HG03025 (cell line): ENCODE measurements at regions not wholly inside any gene's neighbourhood (a gene's known extent, or its start where the extent isn't known, plus 50 kb on each side); places are given as distances from the start of the nearest gene placed in this dataset.

Source experiments
- ATAC-seq: cut with Tn5 transposase; IDR thresholded peaks from one replicate; pipeline ENCODE4 v1.9.1; 2021; ENCODE audit warnings: mild to moderate bottlenecking, moderate library complexity; ENCODE audit not compliant: unreplicated experiment, low FRiP score

DNA sequence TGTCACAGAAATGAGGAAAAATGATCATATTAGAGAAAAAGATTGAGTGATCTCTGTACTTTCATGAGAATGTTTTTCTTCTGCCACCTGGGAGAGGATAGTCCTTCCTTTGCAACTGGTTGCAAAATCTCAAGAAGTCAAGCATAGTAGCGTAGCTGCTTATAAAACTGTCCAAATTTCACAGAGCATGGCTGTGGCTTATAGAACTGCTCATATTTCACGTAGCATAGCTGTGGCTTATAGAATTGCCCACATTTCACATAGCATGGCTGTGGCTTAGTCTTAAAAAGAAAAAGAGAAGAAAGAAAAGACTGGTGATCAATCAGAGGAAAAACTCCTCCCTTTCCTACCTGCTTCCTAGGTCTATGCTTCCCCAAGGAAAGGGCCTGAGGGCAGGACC lies 329.5 kb downstream of the SIPA1L2 start:
- ATAC-seq = no peak

DNA sequence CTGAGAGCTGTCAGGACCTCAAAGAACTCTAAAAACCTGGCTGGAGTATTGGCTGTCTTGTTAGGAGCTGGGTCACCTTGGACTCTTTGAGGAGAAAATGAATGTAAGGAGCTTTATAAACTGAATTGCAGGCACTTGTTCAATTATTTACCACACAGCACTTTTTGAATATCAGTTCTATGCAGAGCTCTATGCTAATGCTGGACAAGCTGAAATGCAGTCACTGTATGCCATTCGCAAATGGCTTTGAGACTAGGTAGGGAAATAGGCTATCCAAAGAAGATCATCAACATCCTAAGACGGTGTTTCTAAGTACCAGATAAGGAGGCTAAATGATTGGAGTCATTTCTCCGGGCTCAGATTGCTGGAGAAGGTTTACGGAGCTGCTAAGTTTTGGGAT lies 333.5 kb downstream of the SIPA1L2 start:
- no peak for ATAC-seq

DNA sequence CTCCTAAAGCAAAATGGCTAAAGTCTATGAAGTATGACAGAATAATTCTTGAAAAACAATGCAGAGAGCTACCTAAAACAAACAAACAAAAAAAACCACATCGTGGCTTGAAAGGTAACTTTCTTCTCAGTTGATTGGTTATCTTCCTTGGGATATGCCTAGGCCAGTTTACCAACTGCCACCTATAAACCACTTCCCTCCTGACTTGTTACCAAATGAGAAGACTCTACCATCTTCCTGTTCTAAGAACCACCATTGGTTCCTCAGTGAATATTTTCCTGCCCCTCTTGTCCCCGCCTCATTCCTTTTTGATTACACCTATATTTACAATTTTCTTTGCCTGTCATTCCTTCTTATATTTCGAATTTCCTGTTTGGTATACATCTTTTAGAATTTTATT lies 336.6 kb downstream of the SIPA1L2 start:
- no peak for ATAC-seq

DNA sequence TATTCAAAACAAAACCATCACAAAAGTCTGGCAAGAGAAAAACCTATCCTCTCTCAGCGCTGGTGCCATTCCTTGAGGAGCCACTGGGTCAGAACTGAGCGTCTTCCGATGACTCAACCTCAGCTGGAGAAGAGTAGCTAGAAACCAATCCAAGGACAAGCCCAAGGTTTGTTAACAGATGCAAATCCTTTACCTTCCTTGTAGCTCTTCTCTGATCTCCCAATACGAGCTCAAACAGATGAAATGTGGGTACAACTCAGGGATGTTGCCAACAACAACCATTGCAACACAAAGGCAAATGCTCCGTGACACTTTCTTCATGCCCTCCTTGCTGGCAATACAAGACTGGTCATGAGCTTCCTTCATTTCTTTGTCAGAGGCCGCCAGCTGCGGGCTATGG lies 337.1 kb downstream of the SIPA1L2 start:
- ATAC-seq = no peak

DNA sequence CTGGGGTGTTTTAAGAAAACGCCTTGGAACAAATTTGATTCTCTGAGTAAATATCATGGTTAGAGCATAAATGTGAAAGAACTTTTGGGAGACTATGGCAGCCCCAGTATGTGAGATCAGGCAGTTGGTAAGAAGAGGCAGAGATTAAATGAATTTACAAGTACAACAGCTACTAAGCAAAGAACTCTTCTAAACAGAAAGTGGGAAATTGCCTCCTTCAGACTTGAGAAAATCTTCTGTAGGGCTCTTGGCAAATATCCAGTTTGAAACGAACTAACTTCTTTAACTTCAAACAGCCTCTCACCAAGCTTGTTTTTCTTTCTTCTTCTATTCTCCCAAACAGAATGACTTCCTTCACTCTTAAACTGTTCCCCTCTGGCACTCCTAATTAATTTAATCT lies 337.7 kb downstream of the SIPA1L2 start:
- ATAC-seq = no peak

DNA sequence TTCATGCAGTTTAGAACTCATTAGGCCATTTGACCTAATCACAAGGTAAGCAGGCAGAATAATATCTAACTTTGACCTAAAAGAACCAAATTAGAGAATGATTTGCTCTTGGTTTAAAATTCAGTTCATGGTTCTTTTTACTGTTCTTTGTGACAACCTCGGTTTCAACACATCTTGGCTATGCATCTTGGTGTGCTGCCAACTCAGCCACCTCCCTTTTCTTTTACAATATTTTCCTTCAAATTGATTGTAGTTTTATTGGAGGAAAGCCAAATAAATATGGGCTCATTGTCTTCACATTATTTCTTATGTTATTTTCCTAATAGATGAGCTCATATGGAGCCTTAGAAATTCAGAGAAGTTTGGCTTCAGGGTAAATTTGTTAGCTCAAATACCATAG lies 338.3 kb downstream of the SIPA1L2 start:
- ATAC-seq = no peak

DNA sequence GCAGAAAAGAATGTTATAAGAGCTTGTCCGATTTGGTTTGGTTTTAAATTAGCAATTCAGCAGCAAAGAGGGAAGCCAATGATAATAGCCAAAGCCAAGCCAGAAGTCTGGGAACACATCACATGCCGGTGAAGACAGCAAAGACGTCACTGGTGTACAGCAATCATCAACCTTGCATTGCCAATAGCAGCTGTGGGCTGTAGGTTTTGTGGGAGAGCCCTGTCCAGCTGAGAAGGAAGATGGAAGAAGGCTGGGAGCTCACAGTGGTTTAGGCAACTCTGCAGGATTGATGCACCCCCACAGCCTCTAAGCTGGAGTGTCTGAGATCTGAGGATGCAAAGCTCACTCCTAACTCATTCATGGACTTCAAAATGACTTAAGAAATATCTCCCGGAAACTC lies 338.7 kb downstream of the SIPA1L2 start:
- no peak for ATAC-seq

DNA sequence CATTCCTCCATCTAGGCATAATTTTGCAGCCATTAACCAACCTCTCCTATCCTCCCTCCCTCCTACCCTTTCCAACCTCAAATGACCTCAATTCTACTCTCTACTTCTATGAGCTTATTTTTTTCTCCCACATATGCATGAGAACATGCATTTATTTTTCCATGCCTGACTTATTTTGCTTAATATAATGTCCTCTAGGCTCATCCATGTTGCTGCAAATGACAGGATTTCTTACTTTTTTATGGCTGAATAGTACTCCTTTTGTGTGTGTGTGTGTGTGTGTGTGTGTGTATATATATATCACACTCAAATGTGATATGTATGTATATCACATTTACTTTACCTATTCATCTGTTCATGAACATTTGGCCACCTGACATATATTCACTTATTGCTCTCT lies 339.4 kb downstream of the SIPA1L2 start:
- no peak for ATAC-seq

DNA sequence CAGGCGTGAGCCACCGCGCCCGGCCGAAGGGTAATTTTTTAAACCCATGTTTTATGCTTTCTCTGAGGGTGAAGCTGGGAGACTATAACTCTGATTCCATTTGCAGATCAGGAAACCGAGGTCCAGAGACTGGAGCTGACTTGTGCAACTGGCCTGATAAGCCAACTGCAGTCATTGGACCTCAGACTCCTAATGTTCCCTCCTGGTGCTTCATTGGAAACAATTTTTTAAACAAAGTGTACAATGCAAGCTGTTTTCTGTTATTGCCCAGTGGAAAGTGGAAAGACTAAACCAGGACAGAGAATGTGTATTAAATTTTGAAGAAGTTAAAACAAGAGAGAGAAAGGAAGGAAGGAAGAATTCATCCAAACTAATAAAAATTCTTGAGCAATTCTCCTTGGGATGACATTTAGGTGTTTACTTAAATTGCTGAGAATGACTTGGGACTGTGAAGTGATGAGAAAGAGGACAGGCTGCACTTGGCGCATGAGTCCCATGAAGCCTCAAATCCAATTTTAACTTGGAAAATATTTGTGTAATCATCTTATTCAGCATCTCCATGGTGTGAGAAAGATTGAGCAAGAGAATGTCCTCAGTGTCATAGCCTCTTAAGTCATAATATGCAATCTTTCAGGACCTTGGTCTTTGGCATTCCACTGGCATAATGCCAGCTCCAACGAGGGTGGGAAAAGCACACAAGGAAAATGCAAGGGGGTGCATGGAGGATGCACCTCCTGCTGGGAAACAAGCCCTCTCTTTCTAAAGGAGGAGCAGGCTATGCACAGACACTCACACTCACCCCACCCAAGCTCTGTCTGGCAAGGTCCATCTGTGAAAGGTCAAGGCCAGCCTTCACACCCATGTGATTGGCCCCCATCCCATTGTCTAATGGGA lies 342.0 kb downstream of the SIPA1L2 start:
- ATAC-seq = no peak

DNA sequence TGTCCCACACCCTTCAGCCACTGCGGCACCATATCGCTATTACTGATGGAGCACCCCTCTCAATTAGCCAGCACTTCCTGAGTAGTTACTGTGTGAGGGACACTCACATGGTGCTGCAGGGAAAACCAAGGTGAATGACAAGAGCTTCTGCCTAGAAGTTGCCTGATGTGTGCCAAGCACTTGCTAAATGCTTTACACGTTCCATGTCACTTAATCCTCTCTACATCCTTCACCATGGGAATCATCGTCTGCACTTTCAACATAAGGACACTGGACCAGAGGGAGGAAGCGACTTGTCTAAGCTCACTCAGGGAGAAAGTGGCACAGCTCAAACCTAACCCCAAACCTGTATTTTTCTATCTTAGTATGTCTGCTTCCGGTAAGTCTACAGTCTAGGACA lies 344.8 kb downstream of the SIPA1L2 start:
- ATAC-seq = no peak

DNA sequence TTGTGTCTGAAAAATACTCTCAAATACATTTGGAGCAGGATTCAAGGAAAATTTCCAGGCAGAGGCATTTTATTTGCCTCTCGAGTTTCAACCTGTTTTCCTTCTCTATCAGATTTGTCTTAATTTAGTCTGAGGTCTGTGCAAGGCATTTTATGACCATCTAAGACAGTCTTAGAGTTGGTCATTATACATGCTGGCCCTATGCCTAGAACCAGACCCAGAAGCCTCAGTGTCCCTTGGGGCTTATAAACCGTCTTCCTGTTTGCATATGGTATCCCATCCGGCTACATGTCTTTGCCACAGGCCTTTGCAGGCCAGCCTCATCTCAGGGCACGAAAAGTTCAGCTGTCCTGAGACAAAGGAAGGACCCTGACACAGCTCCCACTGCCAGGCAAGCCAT lies 346.1 kb downstream of the SIPA1L2 start:
- no peak for ATAC-seq

DNA sequence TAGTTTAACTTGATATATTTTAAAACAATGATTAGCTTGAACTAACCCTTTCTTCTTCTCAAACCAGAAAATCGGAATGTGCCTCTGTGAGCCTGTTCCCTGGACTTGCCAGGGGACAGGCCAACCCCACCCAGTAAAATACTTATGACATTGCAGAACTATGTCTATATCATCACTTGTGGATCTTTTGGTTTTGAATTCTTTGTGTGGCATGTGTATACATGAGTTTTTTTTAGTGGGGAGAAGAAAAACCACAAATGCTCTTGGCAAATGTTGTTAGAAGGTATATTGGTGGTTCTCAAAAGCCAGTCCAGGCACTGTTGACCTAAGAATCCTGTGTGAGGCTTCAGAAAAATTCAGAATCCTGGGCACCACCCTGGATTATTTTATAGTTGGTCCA lies 347.4 kb downstream of the SIPA1L2 start:
- no peak for ATAC-seq

DNA sequence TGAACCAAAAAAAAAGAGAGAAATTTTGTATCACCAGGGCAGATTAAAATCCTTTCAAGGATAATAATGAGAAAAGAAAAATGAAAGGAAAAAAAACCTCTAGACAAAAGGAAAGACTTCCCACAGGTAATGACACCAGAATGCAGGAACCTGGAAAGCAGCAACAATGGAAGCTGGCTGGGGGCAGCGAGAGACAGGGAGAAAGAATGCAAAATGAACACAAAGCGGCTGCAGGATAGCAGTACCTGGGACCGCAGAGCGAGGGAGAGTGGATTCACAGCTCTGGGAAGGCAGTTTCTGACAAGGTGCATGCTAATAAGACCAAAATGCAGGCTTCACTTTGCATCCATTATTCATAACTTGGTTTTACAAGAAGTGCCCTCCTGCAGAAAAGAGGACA lies 349.0 kb downstream of the SIPA1L2 start:
- ATAC-seq = no peak

DNA sequence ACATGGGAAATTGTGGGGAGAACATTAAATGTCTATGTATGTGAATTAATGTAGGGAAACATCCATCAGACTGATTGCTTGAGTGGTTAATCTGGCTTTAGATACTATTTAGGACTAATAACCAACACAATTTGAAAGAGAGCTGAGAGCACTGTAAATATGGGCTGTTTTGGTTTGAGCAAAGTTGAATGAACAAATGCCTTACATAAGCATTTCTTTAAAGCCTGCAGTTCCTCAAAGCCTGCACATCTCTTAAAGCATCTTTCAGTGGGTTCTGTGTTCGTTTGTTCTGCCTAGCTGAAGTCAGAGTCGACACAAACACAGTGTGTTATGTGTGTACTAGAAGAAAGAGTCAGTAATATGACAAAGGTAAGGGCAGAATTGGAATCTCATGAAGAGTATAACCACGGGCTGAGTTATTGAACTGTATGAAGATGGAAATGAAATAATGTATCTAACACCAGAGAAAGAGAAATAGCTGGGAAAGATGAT lies 350.0 kb downstream of the SIPA1L2 start:
- no peak for ATAC-seq

DNA sequence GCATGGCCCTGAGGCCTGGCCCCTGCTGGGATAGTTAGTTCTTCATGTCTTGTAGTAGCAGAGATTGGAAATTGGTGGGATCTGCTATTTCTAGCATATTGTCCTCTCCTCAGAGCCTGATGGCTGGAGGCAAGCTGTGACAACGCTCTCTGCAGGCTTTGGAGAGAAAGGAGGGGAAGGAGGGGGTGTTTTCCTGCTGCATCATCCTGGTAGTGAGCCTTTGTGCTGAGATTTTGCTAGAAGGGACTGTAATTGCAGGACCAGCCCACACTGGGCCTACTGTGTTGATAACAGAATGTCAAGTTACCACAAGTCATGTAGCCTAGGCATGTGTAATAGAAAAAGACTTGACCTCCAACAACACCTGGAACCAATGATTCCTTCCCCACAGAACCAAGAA lies 351.0 kb downstream of the SIPA1L2 start:
- ATAC-seq = no peak

DNA sequence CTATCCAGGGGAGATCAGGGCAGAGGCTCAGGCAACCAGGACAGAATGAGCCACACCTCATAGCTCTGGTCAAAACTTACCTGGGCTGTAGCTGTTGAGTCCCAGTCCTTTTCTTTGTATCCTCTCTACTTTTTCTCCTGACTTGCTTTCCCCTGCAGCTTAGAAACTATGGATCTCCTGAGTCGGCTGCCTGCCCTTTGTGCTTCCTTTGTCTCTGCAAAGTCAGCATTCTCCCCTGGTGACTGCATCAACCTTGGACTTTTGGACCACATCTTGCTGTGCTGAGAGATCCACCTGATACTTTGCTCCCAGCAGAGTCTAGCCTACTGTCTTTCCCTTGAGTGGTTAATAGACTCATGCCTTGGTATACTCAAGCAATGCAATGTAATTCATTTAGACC lies 353.3 kb downstream of the SIPA1L2 start:
- ATAC-seq = no peak

DNA sequence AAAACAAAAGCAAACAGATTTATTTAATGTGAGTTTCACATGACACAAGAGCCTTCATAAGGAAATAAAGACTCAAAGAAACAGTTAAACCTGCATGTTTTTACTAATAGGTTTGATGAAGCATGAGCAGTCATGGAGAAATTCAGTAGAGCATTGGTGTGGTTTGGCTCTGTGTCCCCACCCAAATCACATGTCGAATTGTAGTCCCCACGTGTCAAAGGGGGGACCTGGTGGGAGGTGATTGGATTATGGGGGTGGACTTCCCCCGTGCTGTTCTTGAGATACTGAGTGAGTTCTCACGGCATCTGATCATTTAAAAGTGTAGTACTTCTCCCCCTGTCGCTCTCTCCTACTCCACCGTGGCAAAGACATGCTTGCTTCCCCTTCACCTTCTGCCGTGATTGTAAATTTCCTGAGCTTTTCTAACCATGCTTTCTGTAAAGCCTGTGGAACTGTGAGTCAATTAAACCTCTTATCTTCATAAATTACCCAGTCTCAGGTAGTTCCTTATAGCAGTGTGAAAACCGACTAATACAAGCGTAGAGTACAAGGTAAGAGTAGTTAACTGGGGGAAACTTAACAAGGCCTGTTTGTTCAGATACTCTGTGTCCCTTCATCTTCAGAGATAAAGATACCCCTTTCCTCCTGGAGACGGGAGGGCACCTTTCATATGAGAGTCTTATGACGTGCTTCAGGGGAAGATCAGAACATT lies 354.8 kb downstream of the SIPA1L2 start:
- ATAC-seq = no peak

DNA sequence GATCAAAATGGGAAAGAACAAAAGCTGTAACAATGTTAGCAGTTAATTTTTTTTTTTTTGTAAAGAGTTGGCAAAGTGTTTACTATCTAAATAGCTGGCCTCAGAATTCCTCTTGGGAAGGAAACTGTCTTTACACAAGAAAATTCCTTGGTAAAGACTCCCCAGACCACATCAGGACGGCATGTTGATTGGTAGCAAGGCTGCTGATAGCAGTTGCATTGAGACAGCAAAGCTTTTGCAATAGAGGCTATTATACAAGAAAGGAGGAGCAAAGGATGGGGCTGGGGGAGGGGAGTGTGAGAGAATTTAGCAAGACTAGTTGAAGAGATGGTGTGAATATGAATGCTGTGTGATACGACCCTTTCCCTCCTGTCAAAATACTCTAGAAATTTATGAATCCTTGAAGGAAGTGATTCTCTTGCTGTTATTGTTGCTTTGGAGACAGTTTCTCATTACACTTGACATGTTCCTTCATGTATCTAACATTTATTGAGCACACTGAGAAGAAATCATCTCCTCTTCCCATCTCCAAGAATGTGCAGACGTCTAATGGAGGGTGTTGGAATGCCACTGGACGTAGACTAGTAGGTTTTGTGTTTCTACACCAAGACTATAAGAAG lies 355.6 kb downstream of the SIPA1L2 start:
- no peak for ATAC-seq

DNA sequence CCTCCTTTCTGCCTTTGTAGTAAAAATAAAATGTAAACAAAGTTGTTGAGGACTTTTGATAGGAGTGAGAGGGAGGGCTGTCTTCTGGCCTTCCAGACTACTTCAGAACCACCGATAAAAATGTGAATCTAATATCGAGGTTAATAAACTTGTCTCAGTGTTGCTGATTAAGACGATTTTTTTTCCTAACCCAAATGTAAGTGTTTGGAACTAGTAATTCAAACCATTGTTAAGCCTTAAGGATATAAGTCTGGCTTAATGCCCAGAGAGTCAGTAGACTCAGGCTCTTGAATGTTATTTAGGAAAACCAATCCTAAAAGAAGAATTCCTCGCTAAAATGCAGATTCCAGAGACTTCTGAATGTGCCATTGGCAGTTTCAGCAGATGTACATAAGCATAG lies 356.9 kb downstream of the SIPA1L2 start:
- no peak for ATAC-seq

DNA sequence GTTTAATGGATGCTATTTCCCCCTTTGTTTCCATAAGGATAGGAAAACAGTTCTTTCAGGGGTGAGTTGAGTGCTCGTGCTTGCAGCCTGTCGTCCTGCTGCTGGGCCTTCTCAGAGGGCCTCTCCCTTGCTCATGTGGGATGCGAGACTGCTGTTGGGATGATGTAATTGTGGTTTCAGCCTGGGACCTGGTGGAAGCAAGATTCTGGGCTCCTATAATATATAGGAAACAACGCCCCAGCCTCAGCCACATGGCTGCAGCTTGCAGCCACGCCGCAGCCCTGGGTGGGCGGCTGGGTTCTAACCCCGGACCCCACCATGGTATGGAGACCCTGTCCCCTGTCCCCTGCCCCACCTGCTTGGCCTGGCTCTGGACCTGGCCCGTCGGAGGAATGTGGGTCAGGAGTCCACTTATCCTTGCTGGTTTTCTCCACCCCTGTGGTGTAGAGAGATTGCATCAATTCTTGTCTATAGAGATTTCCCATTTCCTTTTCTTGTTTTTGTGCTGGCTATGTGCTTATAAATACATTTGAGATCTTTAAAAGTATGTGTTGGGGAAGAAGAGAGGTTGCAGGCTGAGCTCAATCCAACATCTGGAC lies 357.8 kb downstream of the SIPA1L2 start:
- no peak for ATAC-seq

DNA sequence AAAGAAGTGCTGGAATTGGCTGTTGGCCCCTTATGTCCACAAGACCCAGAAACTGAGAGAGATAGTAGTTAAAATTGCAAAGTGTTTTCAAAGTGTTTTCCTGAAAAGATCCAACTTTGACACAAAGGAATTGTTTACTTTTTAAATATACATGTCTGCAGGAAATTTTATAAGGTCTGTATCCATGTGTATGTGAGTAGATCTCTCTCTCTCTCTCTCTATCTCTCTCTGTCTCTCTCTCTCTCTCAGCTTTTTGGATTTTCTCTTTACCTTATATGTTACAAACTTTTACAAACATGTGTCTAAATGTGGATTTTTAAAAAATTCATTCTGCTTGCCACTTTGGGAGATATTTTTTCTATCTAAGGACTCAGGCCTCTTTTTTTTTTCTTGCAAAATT lies 358.6 kb downstream of the SIPA1L2 start:
- no peak for ATAC-seq
